Activated naive CD4-positive, alpha-beta T cell treated with anti-CD3 and anti-CD28 coated beads, Interleukin-2, amount 10 ng/mL, durations not matched to agents 7 days and 5 days (primary cell): ENCODE measurements at regions not wholly inside any gene's neighbourhood (a gene's known extent, or its start where the extent isn't known, plus 50 kb on each side); places are given as distances from the start of the nearest gene placed in this dataset.
"Not testable (repeated sequence)": the region's sequence is repeated elsewhere in the genome, so short reads cannot be mapped to it uniquely, and the experiment has no call there.

Source experiments
- CTCF ChIA-PET: fragments of 350-600 bp; sonication (Branson Sonifier 250); formaldehyde crosslinking; loops from one replicate; lab custom pipeline; 2021; ENCODE audit warnings: antibody characterized with exemption; lab: Charles Lee
- DNase-seq: peaks from one replicate; pipeline ENCODE4 v3.0.0-alpha.2; 2020
- H3K27ac Mint-ChIP-seq: one replicate; pipeline ENCODE4 v1.8.0; 2021; ENCODE audit warnings: mild to moderate bottlenecking, moderate library complexity, mixed read lengths
- H3K27me3 Mint-ChIP-seq: one replicate; pipeline ENCODE4 v1.8.0; 2021; ENCODE audit warnings: mild to moderate bottlenecking, mixed read lengths
- H3K36me3 Mint-ChIP-seq: one replicate; pipeline ENCODE4 v1.8.0; 2021; ENCODE audit warnings: mixed read lengths
- H3K4me1 Mint-ChIP-seq: one replicate; pipeline ENCODE4 v1.8.0; 2021; ENCODE audit warnings: mixed read lengths
- H3K4me3 Mint-ChIP-seq: one replicate; pipeline ENCODE4 v1.8.0; 2021; ENCODE audit warnings: mild to moderate bottlenecking, moderate library complexity, mixed read lengths
- H3K9me3 Mint-ChIP-seq: one replicate; pipeline ENCODE4 v1.8.0; 2021; ENCODE audit warnings: mixed read lengths

- CTCF ChIA-PET, result no interaction called here
- H3K4me3 Mint-ChIP-seq, result no peak overlapping the region
- no peaks in the 10 kb centered on the region for H3K4me1 Mint-ChIP-seq
- H3K27me3 Mint-ChIP-seq, result no peaks in the 10 kb centered on the region
- H3K27ac Mint-ChIP-seq, result no peak overlapping the region
- no peaks in the 10 kb centered on the region for H3K9me3 Mint-ChIP-seq
- H3K36me3 Mint-ChIP-seq, result no peaks in the 10 kb centered on the region
- DNase-seq, result no peak
These were observed 50.8 kb upstream of the SEL1L start for GRCh38 chr14:81584495-81584894.

- H3K36me3 Mint-ChIP-seq, result no peaks in the 10 kb centered on the region
- no peak overlapping the region for H3K27ac Mint-ChIP-seq
- CTCF ChIA-PET, result no interaction called here
- H3K27me3 Mint-ChIP-seq, result peaks cover 4% of the 10 kb centered on the region
- H3K4me1 Mint-ChIP-seq, result no peaks in the 10 kb centered on the region
- no peak for DNase-seq
- H3K9me3 Mint-ChIP-seq, result no peaks in the 10 kb centered on the region
- no peak overlapping the region for H3K4me3 Mint-ChIP-seq
These were observed 55.9 kb upstream of the SEL1L start for GRCh38 chr14:81589381-81590065.

- no peak for DNase-seq
These were observed 57.6 kb upstream of the SEL1L start for GRCh38 chr14:81591266-81591665.

GRCh38 chr14:81594012-81594411, 60.4 kb upstream of the SEL1L start:
- Mint-ChIP-seq H3K4me3 (no peak overlapping the region), H3K9me3 (no peaks in the 10 kb centered on the region), H3K4me1 (no peaks in the 10 kb centered on the region), H3K36me3 (no peaks in the 10 kb centered on the region), H3K27ac (no peak overlapping the region), H3K27me3 (peaks cover 4% of the 10 kb centered on the region)
- DNase-seq, result no peak
- CTCF ChIA-PET, result no interaction called here

More at GRCh38 chr14:81591266-81591665, 57.6 kb upstream of the SEL1L start:
- Mint-ChIP-seq H3K4me3 (no peak overlapping the region), H3K27ac (no peak overlapping the region), H3K4me1 (no peaks in the 10 kb centered on the region), H3K27me3 (peaks cover 4% of the 10 kb centered on the region), H3K9me3 (no peaks in the 10 kb centered on the region), H3K36me3 (no peaks in the 10 kb centered on the region)
- CTCF ChIA-PET, result no interaction called here

GRCh38 chr14:81605660-81606059, 72.0 kb upstream of the SEL1L start:
- Mint-ChIP-seq H3K9me3 (no peaks in the 10 kb centered on the region), H3K4me1 (no peaks in the 10 kb centered on the region), H3K36me3 (no peaks in the 10 kb centered on the region), H3K27me3 (peaks cover 3% of the 10 kb centered on the region), H3K4me3 (no peak overlapping the region), H3K27ac (no peak overlapping the region)
- no peak for DNase-seq
- CTCF ChIA-PET, result interaction anchor here (0.6 kb wide), 1 partner anchor 20 kb away, joined by 3 read pairs; no protein-coding TSS in a partner anchor

GRCh38 chr14:81613341-81614045, 79.8 kb upstream of the SEL1L start:
- Mint-ChIP-seq H3K4me3 (no peak overlapping the region), H3K4me1 (no peaks in the 10 kb centered on the region), H3K27me3 (no peaks in the 10 kb centered on the region), H3K9me3 (no peaks in the 10 kb centered on the region), H3K27ac (no peak overlapping the region), H3K36me3 (no peaks in the 10 kb centered on the region)
- CTCF ChIA-PET, result no interaction called here
- DNase-seq, result no peak

GRCh38 chr14:81614302-81614701, 80.6 kb upstream of the SEL1L start:
- H3K9me3 Mint-ChIP-seq, H3K36me3 Mint-ChIP-seq, H3K27ac Mint-ChIP-seq, H3K27me3 Mint-ChIP-seq, CTCF ChIA-PET, H3K4me1 Mint-ChIP-seq, H3K4me3 Mint-ChIP-seq, DNase-seq: not testable (repeated sequence)

- Mint-ChIP-seq H3K4me1 (no peaks in the 10 kb centered on the region), H3K27me3 (no peaks in the 10 kb centered on the region), H3K36me3 (no peaks in the 10 kb centered on the region), H3K4me3 (no peak overlapping the region), H3K27ac (no peak overlapping the region), H3K9me3 (no peaks in the 10 kb centered on the region)
- CTCF ChIA-PET, result no interaction called here
- DNase-seq, result no peak
These were observed 85.0 kb upstream of the SEL1L start for GRCh38 chr14:81618695-81619094.

- DNase-seq, result no peak
- H3K36me3 Mint-ChIP-seq, result no peaks in the 10 kb centered on the region
- H3K27ac Mint-ChIP-seq, result no peak overlapping the region
- CTCF ChIA-PET, result no interaction called here
- H3K4me3 Mint-ChIP-seq, result no peak overlapping the region
- H3K27me3 Mint-ChIP-seq, result peaks cover 4% of the 10 kb centered on the region
- H3K9me3 Mint-ChIP-seq, result no peaks in the 10 kb centered on the region
- H3K4me1 Mint-ChIP-seq, result no peaks in the 10 kb centered on the region
These were observed 86.2 kb upstream of the SEL1L start for GRCh38 chr14:81619816-81620215.

GRCh38 chr14:81623771-81624396, 90.2 kb upstream of the SEL1L start:
- DNase-seq, CTCF ChIA-PET, H3K9me3 Mint-ChIP-seq, H3K36me3 Mint-ChIP-seq, H3K4me3 Mint-ChIP-seq, H3K4me1 Mint-ChIP-seq, H3K27me3 Mint-ChIP-seq, H3K27ac Mint-ChIP-seq: not testable (repeated sequence)

- Mint-ChIP-seq H3K9me3 (no peaks in the 10 kb centered on the region), H3K27me3 (peaks cover 9% of the 10 kb centered on the region), H3K27ac (no peak overlapping the region), H3K4me3 (no peak overlapping the region), H3K4me1 (no peaks in the 10 kb centered on the region), H3K36me3 (no peaks in the 10 kb centered on the region)
- no peak for DNase-seq
- CTCF ChIA-PET, result interaction anchor here (0.8 to 1.4 kb wide), 5 partner anchors 8 to 367 kb away, joined by 3 to 5 read pairs (median 3); no protein-coding TSS in a partner anchor
These were observed 91.7 kb upstream of the SEL1L start for GRCh38 chr14:81625343-81625742.

GRCh38 chr14:81632157-81632556, 98.5 kb upstream of the SEL1L start:
- Mint-ChIP-seq H3K27me3 (no peaks in the 10 kb centered on the region), H3K9me3 (no peaks in the 10 kb centered on the region)
- CTCF ChIA-PET, result no interaction called here

GRCh38 chr14:81633496-81633895, 99.8 kb upstream of the SEL1L start:
- DNase-seq, result no peak
- CTCF ChIA-PET, result no interaction called here
- Mint-ChIP-seq H3K27ac (no peak overlapping the region), H3K4me1 (no peaks in the 10 kb centered on the region), H3K9me3 (no peaks in the 10 kb centered on the region), H3K36me3 (no peaks in the 10 kb centered on the region), H3K27me3 (no peaks in the 10 kb centered on the region), H3K4me3 (no peak overlapping the region)

More at GRCh38 chr14:81632157-81632556, 98.5 kb upstream of the SEL1L start:
- H3K36me3 Mint-ChIP-seq, result no peaks in the 10 kb centered on the region
- no peak overlapping the region for H3K27ac Mint-ChIP-seq
- no peak for DNase-seq
- no peak overlapping the region for H3K4me3 Mint-ChIP-seq
- H3K4me1 Mint-ChIP-seq, result no peaks in the 10 kb centered on the region

- H3K27me3 Mint-ChIP-seq, result no peaks in the 10 kb centered on the region
- H3K36me3 Mint-ChIP-seq, result no peaks in the 10 kb centered on the region
- no peaks in the 10 kb centered on the region for H3K9me3 Mint-ChIP-seq
- no peak overlapping the region for H3K4me3 Mint-ChIP-seq
- H3K27ac Mint-ChIP-seq, result no peak overlapping the region
- no peak for DNase-seq
- no peaks in the 10 kb centered on the region for H3K4me1 Mint-ChIP-seq
- CTCF ChIA-PET, result interaction anchor here (0.7 kb wide), 1 partner anchor 9 kb away, joined by 4 read pairs; no protein-coding TSS in a partner anchor
These were observed 104.0 kb upstream of the SEL1L start for GRCh38 chr14:81637639-81638038.
